Keratinocyte (primary cell): ENCODE measurements at regions not wholly inside any gene's neighbourhood (a gene's known extent, or its start where the extent isn't known, plus 50 kb on each side); places are given as distances from the start of the nearest gene placed in this dataset.

Experiments used
- DNase-seq: peaks from one replicate; pipeline ENCODE4 v3.0.0-alpha.2; 2011; ENCODE audit warnings: low read depth, missing footprints, low spot score
- FAIRE-seq: peaks from 2 replicates; lab custom pipeline; 2011; peaks lifted over from hg19 to GRCh38; lab: Jason Lieb, UNC
- H2AFZ ChIP-seq: 2 replicates; pipeline ENCODE4 v1.6.0; 2012; ENCODE audit warnings: low read length, control low read depth, inconsistent platforms; ENCODE audit not compliant: control insufficient read depth
- H3K27ac ChIP-seq: 2 replicates; pipeline ENCODE4 v1.5.1; 2011; ENCODE audit warnings: low read length; ENCODE audit not compliant: control insufficient read depth, insufficient read depth
- H3K27me3 ChIP-seq: 3 replicates; pipeline ENCODE4 v1.6.0; 2011; ENCODE audit warnings: low read length; ENCODE audit not compliant: control insufficient read depth, insufficient read depth; ENCODE audit errors: extremely low read depth
- H3K36me3 ChIP-seq, 2 experiments: 2 replicates in 1 of 2; 3 replicates in 1 of 2; pipeline ENCODE4 v1.5.1; 2011; ENCODE audit warnings: low read length in 2 of 2, mild to moderate bottlenecking in 1 of 2; ENCODE audit not compliant: control insufficient read depth in 2 of 2, insufficient read depth in 2 of 2; ENCODE audit errors: extremely low read depth in 1 of 2
- H3K4me1 ChIP-seq: 3 replicates; pipeline ENCODE4 v1.5.1; 2011; ENCODE audit warnings: low read length; ENCODE audit not compliant: control insufficient read depth, insufficient read depth; ENCODE audit errors: extremely low read depth
- H3K4me2 ChIP-seq: 3 replicates; pipeline ENCODE4 v1.6.0; 2011; ENCODE audit warnings: low read depth, low read length; ENCODE audit not compliant: control insufficient read depth, insufficient read depth; ENCODE audit errors: extremely low read depth
- H3K4me3 ChIP-seq, 3 experiments: fragments of 200-600 bp in 1 of 3; sonication (generic) in 1 of 3; 2 replicates in 2 of 3; 3 replicates in 1 of 3; pipeline ENCODE4 v1.5.1; 2011 to 2016; ENCODE audit warnings: low read length in 3 of 3, mild to moderate bottlenecking in 3 of 3, control low read depth in 2 of 3, inconsistent platforms in 1 of 3, low read depth in 1 of 3, mixed read lengths in 1 of 3, mixed run types in 1 of 3, moderate library complexity in 1 of 3; ENCODE audit not compliant: control insufficient read depth in 2 of 3, insufficient read depth in 2 of 3; ENCODE audit errors: extremely low read depth in 1 of 3
- H3K79me2 ChIP-seq: 2 replicates; pipeline ENCODE4 v1.6.0; 2012; ENCODE audit warnings: low read length; ENCODE audit not compliant: control insufficient read depth, insufficient read depth
- H3K9ac ChIP-seq: 3 replicates; pipeline ENCODE4 v1.6.0; 2011; ENCODE audit warnings: low read length; ENCODE audit not compliant: control insufficient read depth, insufficient read depth; ENCODE audit errors: extremely low read depth
- H3K9me1 ChIP-seq: 3 replicates; pipeline ENCODE4 v1.6.0; 2011; ENCODE audit warnings: low read length; ENCODE audit not compliant: control insufficient read depth, insufficient read depth; ENCODE audit errors: extremely low read depth
- H3K9me3 ChIP-seq: 2 replicates; pipeline ENCODE4 v1.5.1; 2012; ENCODE audit warnings: low read depth, low read length; ENCODE audit not compliant: control insufficient read depth
- H4K20me1 ChIP-seq: 3 replicates; pipeline ENCODE4 v1.6.0; 2011; ENCODE audit warnings: low read length; ENCODE audit not compliant: control insufficient read depth, insufficient read depth; ENCODE audit errors: extremely low read depth
- EZH2 ChIP-seq: IDR thresholded peaks from one replicate; pipeline ENCODE4 v1.6.1; 2012; ENCODE audit warnings: inconsistent platforms, mild to moderate bottlenecking, low read length, moderate library complexity
- dilution Hi-C: fragments of 300-500 bp; cut with MboI; formaldehyde crosslinking; loops from one replicate; pipeline ENCODE4 v1.7.0; 2020; ENCODE audit warnings: low sequenced_read_pairs; ENCODE audit not compliant: extremely low pct_ligation_motif_present
- TF ChIP-seq, protein P1 (sequence below), 3 experiments: IDR thresholded peaks in 1 of 3; conservative IDR thresholded peaks in 1 of 3; optimal IDR thresholded peaks in 1 of 3; 2 replicates in 2 of 3; 3 replicates in 1 of 3; pipeline versions ENCODE3 to v1.5.1; 2011; ENCODE audit warnings: low read length in 3 of 3, mild to moderate bottlenecking in 3 of 3, moderate library complexity in 2 of 3, control low read depth in 1 of 3, inconsistent platforms in 1 of 3; ENCODE audit not compliant: insufficient read depth in 2 of 3; ENCODE audit errors: extremely low read depth in 1 of 3

DNA sequence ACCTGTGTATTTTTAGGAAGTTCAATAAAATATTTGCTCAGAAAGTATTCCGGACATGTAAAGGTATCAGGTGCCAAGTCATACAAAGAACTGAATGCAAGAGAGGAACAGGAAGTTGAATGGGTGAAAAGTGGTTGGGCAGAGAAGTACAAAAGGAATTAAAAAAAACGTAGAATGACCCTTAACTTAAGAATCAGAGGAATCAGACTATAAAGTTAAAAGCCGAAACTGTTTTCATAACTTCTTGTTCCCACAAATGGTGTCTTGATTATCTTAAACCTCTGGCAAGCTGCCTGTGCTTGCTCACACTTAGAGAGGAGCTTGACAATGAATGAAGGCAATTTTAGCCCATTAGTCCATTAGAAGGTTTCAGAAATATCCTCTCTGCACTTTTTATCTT, 81.6 kb upstream of the HHIP start:
- Histone ChIP-seq H3K4me3 (no peak overlapping the region), H4K20me1 (no peaks in the 10 kb centered on the region), H3K79me2 (no peaks in the 10 kb centered on the region), H3K4me2 (no peak overlapping the region), H3K27me3 (no peaks in the 10 kb centered on the region), H3K9me1 (no peaks in the 10 kb centered on the region), H2AFZ (no peak overlapping the region), H3K9ac (no peak overlapping the region), H3K27ac (no peak overlapping the region), H3K4me1 (no peaks in the 10 kb centered on the region), H3K36me3 (no peaks in the 10 kb centered on the region), H3K9me3 (no peaks in the 10 kb centered on the region)
- no peak for FAIRE-seq
- dilution Hi-C loops, result no loop called here
- TF ChIP-seq EZH2, result no peak
- TF ChIP-seq, protein P1, sequence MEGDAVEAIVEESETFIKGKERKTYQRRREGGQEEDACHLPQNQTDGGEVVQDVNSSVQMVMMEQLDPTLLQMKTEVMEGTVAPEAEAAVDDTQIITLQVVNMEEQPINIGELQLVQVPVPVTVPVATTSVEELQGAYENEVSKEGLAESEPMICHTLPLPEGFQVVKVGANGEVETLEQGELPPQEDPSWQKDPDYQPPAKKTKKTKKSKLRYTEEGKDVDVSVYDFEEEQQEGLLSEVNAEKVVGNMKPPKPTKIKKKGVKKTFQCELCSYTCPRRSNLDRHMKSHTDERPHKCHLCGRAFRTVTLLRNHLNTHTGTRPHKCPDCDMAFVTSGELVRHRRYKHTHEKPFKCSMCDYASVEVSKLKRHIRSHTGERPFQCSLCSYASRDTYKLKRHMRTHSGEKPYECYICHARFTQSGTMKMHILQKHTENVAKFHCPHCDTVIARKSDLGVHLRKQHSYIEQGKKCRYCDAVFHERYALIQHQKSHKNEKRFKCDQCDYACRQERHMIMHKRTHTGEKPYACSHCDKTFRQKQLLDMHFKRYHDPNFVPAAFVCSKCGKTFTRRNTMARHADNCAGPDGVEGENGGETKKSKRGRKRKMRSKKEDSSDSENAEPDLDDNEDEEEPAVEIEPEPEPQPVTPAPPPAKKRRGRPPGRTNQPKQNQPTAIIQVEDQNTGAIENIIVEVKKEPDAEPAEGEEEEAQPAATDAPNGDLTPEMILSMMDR (optimal IDR thresholded peaks at IDR 0.05 in 1 of 3, IDR thresholded peaks at IDR 0.05 in 1 of 3, conservative IDR thresholded peaks at IDR 0.05 in 1 of 3; ENCODE audit: extremely low read depth in 1 of 3, insufficient read depth in 2 of 3, low read length in 3 of 3), result no peak
- no peak for DNase-seq

DNA sequence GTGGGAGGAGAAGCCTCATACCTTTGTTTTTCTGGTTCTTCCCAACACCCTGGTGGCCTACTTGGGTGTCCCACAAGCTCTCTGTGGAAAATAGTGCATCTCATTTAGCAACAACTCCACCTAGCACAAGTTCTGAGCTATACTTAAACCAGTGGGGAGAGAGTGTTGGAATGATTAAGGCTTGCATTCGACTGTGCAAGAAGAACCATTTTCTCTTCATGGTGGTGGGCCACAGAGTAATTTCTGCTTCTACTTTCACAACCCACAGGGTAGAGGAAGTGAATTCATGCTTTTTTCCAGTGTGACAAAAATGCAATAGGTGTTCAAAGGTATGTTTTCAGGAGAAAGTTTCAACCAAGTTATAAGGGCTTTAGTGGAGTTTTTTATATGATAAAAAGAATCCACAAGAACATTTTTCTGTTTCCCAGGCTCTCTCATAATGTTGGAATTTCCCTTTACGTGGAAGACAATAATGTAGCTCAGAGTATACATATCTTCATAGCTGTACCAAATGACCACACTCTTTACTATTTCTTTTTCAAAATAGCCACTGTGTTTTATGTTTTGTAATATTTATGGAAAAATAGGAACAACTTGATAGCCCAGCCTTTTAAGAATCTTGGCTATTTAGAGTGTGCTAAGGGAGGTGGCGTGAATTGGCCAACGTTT, 80.3 kb upstream of the HHIP start:
- Histone ChIP-seq H3K9ac (no peak overlapping the region), H3K9me1 (no peaks in the 10 kb centered on the region), H3K79me2 (no peaks in the 10 kb centered on the region), H3K4me3 (no peak overlapping the region), H2AFZ (no peak overlapping the region), H3K36me3 (no peaks in the 10 kb centered on the region), H4K20me1 (no peaks in the 10 kb centered on the region), H3K4me1 (no peaks in the 10 kb centered on the region), H3K27ac (no peak overlapping the region), H3K9me3 (no peaks in the 10 kb centered on the region), H3K4me2 (no peak overlapping the region), H3K27me3 (no peaks in the 10 kb centered on the region)
- FAIRE-seq (no peak), DNase-seq (no peak)
- dilution Hi-C loops, result no loop called here
- TF ChIP-seq, protein P1 (optimal IDR thresholded peaks at IDR 0.05 in 1 of 3, IDR thresholded peaks at IDR 0.05 in 1 of 3, conservative IDR thresholded peaks at IDR 0.05 in 1 of 3; ENCODE audit: extremely low read depth in 1 of 3, insufficient read depth in 2 of 3, low read length in 3 of 3), result no peak
- no peak for TF ChIP-seq EZH2
